AG09309 (cell line): ENCODE measurements at regions not wholly inside any gene's neighbourhood (a gene's known extent, or its start where the extent isn't known, plus 50 kb on each side); places are given as distances from the start of the nearest gene placed in this dataset.

Experiments
- DNase-seq: peaks from one replicate; pipeline ENCODE4 v3.0.0-alpha.2; 2010; ENCODE audit warnings: low read depth
- H3K4me3 ChIP-seq: 2 replicates; pipeline ENCODE4 v1.5.1; 2011; ENCODE audit warnings: mild to moderate bottlenecking, low read depth, low read length, moderate library complexity; ENCODE audit not compliant: control insufficient read depth
- TF ChIP-seq, protein P1 (sequence below): IDR thresholded peaks from 2 replicates; pipeline ENCODE4 v1.5.1; 2011; ENCODE audit warnings: mild to moderate bottlenecking, low read depth, low read length, inconsistent platforms; ENCODE audit not compliant: insufficient read depth, control insufficient read depth; ENCODE audit errors: missing control alignments

DNA sequence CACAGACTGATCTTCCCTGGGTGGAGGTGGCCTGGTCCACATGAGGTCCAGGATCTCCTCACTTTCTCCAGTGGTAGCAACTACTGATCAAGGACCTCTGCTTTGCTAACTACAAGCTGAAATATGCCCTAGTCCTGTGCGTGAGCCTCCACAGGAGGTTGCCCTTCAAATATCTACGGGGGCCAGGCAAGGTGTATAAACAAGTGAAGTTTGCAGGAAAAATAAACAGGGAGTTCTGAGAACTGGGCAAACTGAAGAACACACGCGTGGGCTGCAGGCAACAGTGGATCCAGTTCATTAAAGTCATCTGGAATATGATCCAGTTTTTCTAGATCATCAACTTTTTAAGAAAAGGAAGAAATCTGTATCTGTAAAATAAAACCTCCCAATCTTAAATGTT, 167.5 kb upstream of the NR3C1 start:
- TF ChIP-seq, protein P1, sequence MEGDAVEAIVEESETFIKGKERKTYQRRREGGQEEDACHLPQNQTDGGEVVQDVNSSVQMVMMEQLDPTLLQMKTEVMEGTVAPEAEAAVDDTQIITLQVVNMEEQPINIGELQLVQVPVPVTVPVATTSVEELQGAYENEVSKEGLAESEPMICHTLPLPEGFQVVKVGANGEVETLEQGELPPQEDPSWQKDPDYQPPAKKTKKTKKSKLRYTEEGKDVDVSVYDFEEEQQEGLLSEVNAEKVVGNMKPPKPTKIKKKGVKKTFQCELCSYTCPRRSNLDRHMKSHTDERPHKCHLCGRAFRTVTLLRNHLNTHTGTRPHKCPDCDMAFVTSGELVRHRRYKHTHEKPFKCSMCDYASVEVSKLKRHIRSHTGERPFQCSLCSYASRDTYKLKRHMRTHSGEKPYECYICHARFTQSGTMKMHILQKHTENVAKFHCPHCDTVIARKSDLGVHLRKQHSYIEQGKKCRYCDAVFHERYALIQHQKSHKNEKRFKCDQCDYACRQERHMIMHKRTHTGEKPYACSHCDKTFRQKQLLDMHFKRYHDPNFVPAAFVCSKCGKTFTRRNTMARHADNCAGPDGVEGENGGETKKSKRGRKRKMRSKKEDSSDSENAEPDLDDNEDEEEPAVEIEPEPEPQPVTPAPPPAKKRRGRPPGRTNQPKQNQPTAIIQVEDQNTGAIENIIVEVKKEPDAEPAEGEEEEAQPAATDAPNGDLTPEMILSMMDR, result no peak
- H3K4me3 ChIP-seq, result no peak overlapping the region
- DNase-seq, result no peak

- TF ChIP-seq, protein P1, result no peak
Observed at GRCh38 chr5:143569722-143570567, 166.5 kb upstream of the NR3C1 start.

GRCh38 chr5:143569213-143569701, 165.8 kb upstream of the NR3C1 start:
- DNase-seq, result peak; percentile 63
- TF ChIP-seq, protein P1, result no peak
- H3K4me3 ChIP-seq, result no peak overlapping the region

More at GRCh38 chr5:143569722-143570567, 166.5 kb upstream of the NR3C1 start:
- no peak for DNase-seq
- H3K4me3 ChIP-seq, result no peak overlapping the region

- DNase-seq, result no peak
- TF ChIP-seq, protein P1, result no peak
- no peak overlapping the region for H3K4me3 ChIP-seq
Observed at GRCh38 chr5:143567583-143568504, 164.4 kb upstream of the NR3C1 start.

DNA sequence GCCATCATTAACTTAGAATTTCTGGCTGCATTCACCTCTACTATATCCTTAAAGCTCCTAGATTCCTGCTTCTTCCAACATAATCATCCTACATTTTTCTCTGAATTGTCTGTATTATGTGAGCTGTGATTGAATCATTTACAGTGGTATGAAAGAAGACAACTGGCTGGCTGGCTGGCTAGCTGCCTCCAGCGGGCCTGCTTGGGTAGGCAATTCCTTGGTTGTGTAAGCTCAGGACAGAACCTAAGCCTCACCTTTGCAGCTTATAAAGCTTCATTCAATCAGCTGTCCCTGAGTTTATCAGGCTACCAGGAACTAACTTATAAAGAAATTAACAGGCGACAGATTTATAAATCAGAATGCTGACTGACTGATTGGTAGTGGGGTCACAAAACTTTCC, 162.7 kb upstream of the NR3C1 start:
- H3K4me3 ChIP-seq, result no peak overlapping the region
- TF ChIP-seq, protein P1, result no peak
- DNase-seq, result no peak

DNA sequence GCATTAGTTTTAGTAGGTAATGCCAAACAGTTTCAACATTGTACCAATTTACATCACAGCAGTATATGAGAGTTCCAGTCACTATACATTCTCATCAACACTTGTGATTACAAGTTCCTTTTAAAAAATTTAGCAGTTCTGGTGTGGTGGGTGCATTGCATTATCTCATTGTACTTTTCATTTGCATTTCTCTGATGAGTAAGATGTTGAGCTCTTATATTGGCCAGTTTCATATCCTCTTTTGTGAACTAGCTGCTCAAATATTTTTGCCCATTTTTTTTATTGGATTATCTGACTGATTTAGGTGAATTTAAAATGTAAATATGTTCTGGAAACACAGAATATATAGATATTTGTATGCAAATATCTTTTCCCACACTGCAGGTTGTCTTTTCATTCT, 160.9 kb upstream of the NR3C1 start:
- DNase-seq, result no peak
- no peak overlapping the region for H3K4me3 ChIP-seq
- TF ChIP-seq, protein P1, result no peak
